ENCODE measurements at regions not wholly inside any gene's neighbourhood (a gene's known extent, or its start where the extent isn't known, plus 50 kb on each side); places are given as distances from the start of the nearest gene placed in this dataset.
"Not testable (repeated sequence)": the region's sequence is repeated elsewhere in the genome, so short reads cannot be mapped to it uniquely, and the experiment has no call there.

GRCh38 chr10:15972736-15973135, 112.4 kb upstream of the MINDY3 start:
- not testable (repeated sequence) for TF ChIP-seq CTCF (IDR thresholded peaks at IDR 0.05); ZFX (IDR thresholded peaks at IDR 0.05; ENCODE audit: borderline replicate concordance)

Data from 22Rv1 (cell line).